ENCODE measurements at regions not wholly inside any gene's neighbourhood (a gene's known extent, or its start where the extent isn't known, plus 50 kb on each side); places are given as distances from the start of the nearest gene placed in this dataset.

- no peak overlapping the region for H3K9ac ChIP-seq
- no peaks in the 10 kb centered on the region for H3K79me2 ChIP-seq (ENCODE audit: insufficient read depth, low read depth)
These were observed 648.5 kb downstream of the MTRR start for GRCh38 chr5:8517456-8517855.

GRCh38 chr5:8520917-8521316 is 652.0 kb downstream of the MTRR start:
- no peaks in the 10 kb centered on the region for H3K36me3 ChIP-seq (ENCODE audit: insufficient read depth)
- H3K4me2 ChIP-seq: no peak overlapping the region
- H4K20me1 ChIP-seq (ENCODE audit: insufficient read depth): no peaks in the 10 kb centered on the region
- H3K79me2 ChIP-seq (ENCODE audit: insufficient read depth, low read depth): no peaks in the 10 kb centered on the region
- TF ChIP-seq CTCF (conservative IDR thresholded peaks at IDR 0.05; ENCODE audit: low read depth, low read length): no peak
- no peaks in the 10 kb centered on the region for H3K27me3 ChIP-seq (ENCODE audit: insufficient read depth, low read depth)
- no peaks in the 10 kb centered on the region for H3K4me1 ChIP-seq (ENCODE audit: low read depth, poor library complexity, severe bottlenecking)
- H3K27ac ChIP-seq: no peak overlapping the region
- no peak overlapping the region for H3K9ac ChIP-seq
- H2AFZ ChIP-seq (ENCODE audit: low read depth): no peak overlapping the region
- no peak overlapping the region for H3K4me3 ChIP-seq (IDR thresholded peaks at IDR 0.05; ENCODE audit: insufficient read depth, low read depth, low read length)

More at GRCh38 chr5:8517456-8517855, 648.5 kb downstream of the MTRR start:
- no peak for TF ChIP-seq CTCF (conservative IDR thresholded peaks at IDR 0.05; ENCODE audit: low read depth, low read length)
- Histone ChIP-seq H3K4me2 (no peak overlapping the region), H3K36me3 (ENCODE audit: insufficient read depth) (no peaks in the 10 kb centered on the region), H2AFZ (ENCODE audit: low read depth) (no peak overlapping the region), H4K20me1 (ENCODE audit: insufficient read depth) (no peaks in the 10 kb centered on the region), H3K27ac (no peak overlapping the region), H3K4me1 (ENCODE audit: low read depth, poor library complexity, severe bottlenecking) (no peaks in the 10 kb centered on the region), H3K4me3 (IDR thresholded peaks at IDR 0.05; ENCODE audit: insufficient read depth, low read depth, low read length) (no peak overlapping the region), H3K27me3 (ENCODE audit: insufficient read depth, low read depth) (no peaks in the 10 kb centered on the region)

GRCh38 chr5:8521991-8522390 is 653.0 kb downstream of the MTRR start:
- H3K4me2 ChIP-seq: no peak overlapping the region
- no peak overlapping the region for H3K9ac ChIP-seq
- H3K27ac ChIP-seq: no peak overlapping the region
- H3K4me3 ChIP-seq (IDR thresholded peaks at IDR 0.05; ENCODE audit: insufficient read depth, low read depth, low read length): no peak overlapping the region
- no peaks in the 10 kb centered on the region for H3K27me3 ChIP-seq (ENCODE audit: insufficient read depth, low read depth)
- no peaks in the 10 kb centered on the region for H4K20me1 ChIP-seq (ENCODE audit: insufficient read depth)
- TF ChIP-seq CTCF (conservative IDR thresholded peaks at IDR 0.05; ENCODE audit: low read depth, low read length): no peak
- H3K79me2 ChIP-seq (ENCODE audit: insufficient read depth, low read depth): no peaks in the 10 kb centered on the region
- no peaks in the 10 kb centered on the region for H3K4me1 ChIP-seq (ENCODE audit: low read depth, poor library complexity, severe bottlenecking)
- no peak overlapping the region for H2AFZ ChIP-seq (ENCODE audit: low read depth)
- no peaks in the 10 kb centered on the region for H3K36me3 ChIP-seq (ENCODE audit: insufficient read depth)

- Histone ChIP-seq H3K27me3 (ENCODE audit: insufficient read depth, low read depth) (no peaks in the 10 kb centered on the region), H3K36me3 (ENCODE audit: insufficient read depth) (no peaks in the 10 kb centered on the region), H2AFZ (ENCODE audit: low read depth) (no peak overlapping the region), H3K4me2 (no peak overlapping the region), H4K20me1 (ENCODE audit: insufficient read depth) (no peaks in the 10 kb centered on the region), H3K79me2 (ENCODE audit: insufficient read depth, low read depth) (no peaks in the 10 kb centered on the region), H3K4me3 (IDR thresholded peaks at IDR 0.05; ENCODE audit: insufficient read depth, low read depth, low read length) (no peak overlapping the region), H3K27ac (no peak overlapping the region), H3K9ac (no peak overlapping the region), H3K4me1 (ENCODE audit: low read depth, poor library complexity, severe bottlenecking) (no peaks in the 10 kb centered on the region)
- TF ChIP-seq CTCF (conservative IDR thresholded peaks at IDR 0.05; ENCODE audit: low read depth, low read length): no peak
These were observed 653.7 kb downstream of the MTRR start for GRCh38 chr5:8522646-8523045.

Measured in KMS-11 (cell line).